Activated CD4-positive, alpha-beta T cell treated with anti-CD3 and anti-CD28 coated beads for 36 hours (primary cell): ENCODE measurements at regions not wholly inside any gene's neighbourhood (a gene's known extent, or its start where the extent isn't known, plus 50 kb on each side); places are given as distances from the start of the nearest gene placed in this dataset.

Experiments used
- ATAC-seq: fragments of 200-7000 bp; cut with Tn5 transposase; one replicate; pipeline ENCODE4 v1.10.0; 2021; ENCODE audit warnings: mild to moderate bottlenecking, moderate library complexity
- CTCF ChIA-PET: fragments of 350-600 bp; sonication (Branson Sonifier 250); formaldehyde crosslinking; loops from one replicate; lab custom pipeline; 2021; ENCODE audit warnings: antibody characterized with exemption; lab: Charles Lee
- POLR2A ChIA-PET: fragments of 350-600 bp; sonication (Branson Sonifier 250); formaldehyde crosslinking; loops from one replicate; lab custom pipeline; 2021; ENCODE audit warnings: antibody characterized with exemption, inconsistent platforms; lab: Charles Lee
- DNase-seq: peaks from one replicate; pipeline ENCODE4 v3.0.0-alpha.2; 2020
- H3K27ac Mint-ChIP-seq: one replicate; pipeline ENCODE4 v1.8.0; 2021; ENCODE audit warnings: mixed read lengths
- H3K27me3 Mint-ChIP-seq: one replicate; pipeline ENCODE4 v1.8.0; 2021; ENCODE audit warnings: mixed read lengths
- H3K36me3 Mint-ChIP-seq: one replicate; pipeline ENCODE4 v1.8.0; 2021; ENCODE audit warnings: low read depth, mixed read lengths
- H3K4me1 Mint-ChIP-seq: one replicate; pipeline ENCODE4 v1.8.0; 2021; ENCODE audit warnings: mixed read lengths
- H3K4me3 Mint-ChIP-seq: one replicate; pipeline ENCODE4 v1.8.0; 2021; ENCODE audit warnings: mild to moderate bottlenecking, moderate library complexity, mixed read lengths
- H3K9me3 Mint-ChIP-seq: one replicate; pipeline ENCODE4 v1.8.0; 2021; ENCODE audit warnings: low read depth, mixed read lengths
- intact Hi-C, 2 experiments: fragments of 100-400 bp; cut with DNase I in 1 of 2; cut with micrococcal nuclease in 1 of 2; formaldehyde crosslinking; loops; one replicate each; pipeline versions ENCODE4 v1.14.2 to v1.15.1; 2022 to 2024; cut with DNase I, micrococcal nuclease

- H3K27ac Mint-ChIP-seq: no peak overlapping the region
- no peak overlapping the region for H3K4me3 Mint-ChIP-seq
- POLR2A ChIA-PET: no interaction called here
- H3K36me3 Mint-ChIP-seq: no peaks in the 10 kb centered on the region
- no peak for DNase-seq
- H3K9me3 Mint-ChIP-seq: no peaks in the 10 kb centered on the region
- no peak for ATAC-seq
- intact Hi-C loops: no loop called here
- CTCF ChIA-PET: no interaction called here
- no peaks in the 10 kb centered on the region for H3K4me1 Mint-ChIP-seq
- peaks cover 4% of the 10 kb centered on the region for H3K27me3 Mint-ChIP-seq
Observed at GRCh38 chr2:19775838-19776237, 125.9 kb downstream of the TTC32 start.

GRCh38 chr2:19775315-19775714 is 126.5 kb downstream of the TTC32 start:
- no peaks in the 10 kb centered on the region for H3K36me3 Mint-ChIP-seq
- no peaks in the 10 kb centered on the region for H3K4me1 Mint-ChIP-seq
- DNase-seq (no peak), ATAC-seq (no peak)
- CTCF ChIA-PET: no interaction called here
- no peaks in the 10 kb centered on the region for H3K9me3 Mint-ChIP-seq
- no peak overlapping the region for H3K27ac Mint-ChIP-seq
- intact Hi-C loops: no loop called here
- no peak overlapping the region for H3K4me3 Mint-ChIP-seq
- peaks cover 4% of the 10 kb centered on the region for H3K27me3 Mint-ChIP-seq
- POLR2A ChIA-PET: no interaction called here

GRCh38 chr2:19774805-19775176 is 127.0 kb downstream of the TTC32 start:
- H3K9me3 Mint-ChIP-seq: no peaks in the 10 kb centered on the region
- no peak for DNase-seq
- no peaks in the 10 kb centered on the region for H3K36me3 Mint-ChIP-seq
- intact Hi-C loops: no loop called here
- H3K27ac Mint-ChIP-seq: no peak overlapping the region
- no peak overlapping the region for H3K4me3 Mint-ChIP-seq
- ChIA-PET CTCF (no interaction called here), POLR2A (no interaction called here)
- peaks cover 4% of the 10 kb centered on the region for H3K27me3 Mint-ChIP-seq
- ATAC-seq: no peak
- H3K4me1 Mint-ChIP-seq: no peaks in the 10 kb centered on the region

GRCh38 chr2:19772981-19773380 is 128.8 kb downstream of the TTC32 start:
- intact Hi-C loops: no loop called here
- POLR2A ChIA-PET: no interaction called here
- no peak for DNase-seq
- no peak for ATAC-seq
- Mint-ChIP-seq H3K27me3 (peaks cover 2% of the 10 kb centered on the region), H3K4me1 (no peaks in the 10 kb centered on the region), H3K9me3 (no peaks in the 10 kb centered on the region), H3K27ac (no peak overlapping the region), H3K4me3 (no peak overlapping the region), H3K36me3 (no peaks in the 10 kb centered on the region)
- CTCF ChIA-PET: interaction anchor here (0.7 kb wide), 1 partner anchor 28 kb away, joined by 4 read pairs; no protein-coding TSS in a partner anchor

- H3K27me3 Mint-ChIP-seq: peaks cover 2% of the 10 kb centered on the region
- H3K4me1 Mint-ChIP-seq: no peaks in the 10 kb centered on the region
- ChIA-PET POLR2A (no interaction called here), CTCF (no interaction called here)
- peaks cover under 1% of the 10 kb centered on the region for H3K9me3 Mint-ChIP-seq
- H3K36me3 Mint-ChIP-seq: no peaks in the 10 kb centered on the region
- no peak for ATAC-seq
- DNase-seq: no peak
- no peak overlapping the region for H3K27ac Mint-ChIP-seq
- no peak overlapping the region for H3K4me3 Mint-ChIP-seq
- intact Hi-C loops: loop anchor here in 1 of 2 experiments (5.0 kb wide), 1 partner anchor 93 kb away; no protein-coding TSS in a partner anchor
Observed at GRCh38 chr2:19769513-19769912, 132.3 kb downstream of the TTC32 start.

- ATAC-seq: no peak
- Mint-ChIP-seq H3K4me3 (no peak overlapping the region), H3K27ac (no peak overlapping the region), H3K36me3 (no peaks in the 10 kb centered on the region), H3K27me3 (peaks cover 2% of the 10 kb centered on the region), H3K4me1 (no peaks in the 10 kb centered on the region), H3K9me3 (peaks cover 1% of the 10 kb centered on the region)
- ChIA-PET POLR2A (no interaction called here), CTCF (interaction anchor here (1.0 kb wide), 1 partner anchor 1206 kb away, joined by 3 read pairs; no protein-coding TSS in a partner anchor)
- intact Hi-C loops: loop anchor here in 1 of 2 experiments (5.0 kb wide), 1 partner anchor 94 kb away; no protein-coding TSS in a partner anchor
- DNase-seq: no peak
Observed at GRCh38 chr2:19767899-19768298, 133.9 kb downstream of the TTC32 start.

GRCh38 chr2:19764998-19765397 is 136.8 kb downstream of the TTC32 start:
- intact Hi-C loops: loop anchor here in 1 of 2 experiments (5.0 kb wide), 1 partner anchor 97 kb away; no protein-coding TSS in a partner anchor
- peaks cover 1% of the 10 kb centered on the region for H3K9me3 Mint-ChIP-seq
- no peaks in the 10 kb centered on the region for H3K27me3 Mint-ChIP-seq
- H3K4me1 Mint-ChIP-seq: no peaks in the 10 kb centered on the region
- H3K27ac Mint-ChIP-seq: no peak overlapping the region
- H3K36me3 Mint-ChIP-seq: no peaks in the 10 kb centered on the region
- ChIA-PET CTCF (no interaction called here), POLR2A (no interaction called here)
- no peak for DNase-seq
- no peak for ATAC-seq
- no peak overlapping the region for H3K4me3 Mint-ChIP-seq

GRCh38 chr2:19763731-19764130 is 138.1 kb downstream of the TTC32 start:
- Mint-ChIP-seq H3K9me3 (peaks cover 1% of the 10 kb centered on the region), H3K27me3 (no peaks in the 10 kb centered on the region), H3K27ac (no peak overlapping the region), H3K4me3 (no peak overlapping the region), H3K4me1 (no peaks in the 10 kb centered on the region), H3K36me3 (no peaks in the 10 kb centered on the region)
- ATAC-seq (no peak), DNase-seq (no peak)
- ChIA-PET POLR2A (no interaction called here), CTCF (no interaction called here)
- intact Hi-C loops: no loop called here

GRCh38 chr2:19762959-19763605 is 138.7 kb downstream of the TTC32 start:
- CTCF ChIA-PET: no interaction called here
- Mint-ChIP-seq H3K4me1 (no peaks in the 10 kb centered on the region), H3K9me3 (peaks cover 1% of the 10 kb centered on the region), H3K4me3 (no peak overlapping the region), H3K36me3 (no peaks in the 10 kb centered on the region), H3K27me3 (no peaks in the 10 kb centered on the region), H3K27ac (no peak overlapping the region)
- DNase-seq (no peak), ATAC-seq (no peak)
- intact Hi-C loops: no loop called here
- POLR2A ChIA-PET: no interaction called here

GRCh38 chr2:19762142-19762541 is 139.6 kb downstream of the TTC32 start:
- H3K27me3 Mint-ChIP-seq: no peaks in the 10 kb centered on the region
- DNase-seq (no peak), ATAC-seq (no peak)
- CTCF ChIA-PET: interaction anchor here (1.0 kb wide), 1 partner anchor 9 kb away, joined by 4 read pairs; no protein-coding TSS in a partner anchor
- H3K4me3 Mint-ChIP-seq: no peak overlapping the region
- POLR2A ChIA-PET: no interaction called here
- intact Hi-C loops: no loop called here
- H3K27ac Mint-ChIP-seq: no peak overlapping the region
- no peaks in the 10 kb centered on the region for H3K4me1 Mint-ChIP-seq
- H3K9me3 Mint-ChIP-seq: peaks cover 1% of the 10 kb centered on the region
- no peaks in the 10 kb centered on the region for H3K36me3 Mint-ChIP-seq

GRCh38 chr2:19759880-19760279 is 141.9 kb downstream of the TTC32 start:
- no peak overlapping the region for H3K4me3 Mint-ChIP-seq
- H3K27me3 Mint-ChIP-seq: peaks cover 2% of the 10 kb centered on the region
- H3K4me1 Mint-ChIP-seq: no peaks in the 10 kb centered on the region
- ChIA-PET CTCF (no interaction called here), POLR2A (no interaction called here)
- no peak overlapping the region for H3K27ac Mint-ChIP-seq
- peaks cover 1% of the 10 kb centered on the region for H3K9me3 Mint-ChIP-seq
- DNase-seq: no peak
- no peak for ATAC-seq
- intact Hi-C loops: no loop called here
- no peaks in the 10 kb centered on the region for H3K36me3 Mint-ChIP-seq

GRCh38 chr2:19758658-19759057 is 143.1 kb downstream of the TTC32 start:
- Mint-ChIP-seq H3K4me3 (no peak overlapping the region), H3K36me3 (no peaks in the 10 kb centered on the region), H3K9me3 (no peaks in the 10 kb centered on the region), H3K4me1 (no peaks in the 10 kb centered on the region), H3K27me3 (peaks cover 2% of the 10 kb centered on the region), H3K27ac (no peak overlapping the region)
- ChIA-PET CTCF (interaction anchor here (1.0 kb wide), 1 partner anchor 34 kb away, joined by 3 read pairs; no protein-coding TSS in a partner anchor), POLR2A (no interaction called here)
- no peak for ATAC-seq
- no peak for DNase-seq
- intact Hi-C loops: no loop called here
